Calu3 (cell line): ENCODE measurements at regions not wholly inside any gene's neighbourhood (a gene's known extent, or its start where the extent isn't known, plus 50 kb on each side); places are given as distances from the start of the nearest gene placed in this dataset.

Experiments
- BruUV-seq: library from RNA; stranded (reverse); fragments of 400-500 nt; replicated peaks from 2 replicates; lab custom pipeline; 2021; lab: Mats Ljungman, UMichigan
- CTCF ChIA-PET: fragments of 300-600 bp; sonication (Branson Sonifier 250); formaldehyde crosslinking; loops from one replicate; lab custom pipeline; 2022; ENCODE audit warnings: antibody characterized with exemption; lab: Charles Lee
- DNase-seq: peaks from one replicate; pipeline ENCODE4 v3.0.0; 2022
- H3K27ac Mint-ChIP-seq: one replicate; pipeline ENCODE4 v1.8.0; 2022; ENCODE audit warnings: mixed read lengths; ENCODE audit not compliant: unreplicated experiment
- H3K27me3 Mint-ChIP-seq: one replicate; pipeline ENCODE4 v1.8.0; 2022; ENCODE audit warnings: mixed read lengths; ENCODE audit not compliant: unreplicated experiment
- H3K36me3 Mint-ChIP-seq: one replicate; pipeline ENCODE4 v1.8.0; 2022; ENCODE audit warnings: mild to moderate bottlenecking, moderate library complexity, mixed read lengths; ENCODE audit not compliant: insufficient read depth, unreplicated experiment
- H3K4me1 Mint-ChIP-seq: one replicate; pipeline ENCODE4 v1.8.0; 2022; ENCODE audit warnings: mild to moderate bottlenecking, low read depth, mixed read lengths; ENCODE audit not compliant: unreplicated experiment
- H3K4me3 Mint-ChIP-seq: one replicate; pipeline ENCODE4 v1.8.0; 2022; ENCODE audit warnings: mild to moderate bottlenecking, low read depth, moderate library complexity, mixed read lengths; ENCODE audit not compliant: unreplicated experiment
- H3K9me3 Mint-ChIP-seq: one replicate; pipeline ENCODE4 v1.8.0; 2022; ENCODE audit warnings: low read depth, mixed read lengths; ENCODE audit not compliant: unreplicated experiment
- intact Hi-C: fragments of 100-400 bp; cut with micrococcal nuclease; formaldehyde crosslinking; loops from one replicate; pipeline ENCODE4 v1.10.0; 2022; ENCODE audit not compliant: unreplicated experiment
- TF ChIP-seq, protein P1 (sequence below): fragments of 200-600 bp; IDR thresholded peaks from one replicate; pipeline ENCODE4 v1.8.0; 2022; ENCODE audit warnings: antibody characterized with exemption; ENCODE audit not compliant: unreplicated experiment

DNA sequence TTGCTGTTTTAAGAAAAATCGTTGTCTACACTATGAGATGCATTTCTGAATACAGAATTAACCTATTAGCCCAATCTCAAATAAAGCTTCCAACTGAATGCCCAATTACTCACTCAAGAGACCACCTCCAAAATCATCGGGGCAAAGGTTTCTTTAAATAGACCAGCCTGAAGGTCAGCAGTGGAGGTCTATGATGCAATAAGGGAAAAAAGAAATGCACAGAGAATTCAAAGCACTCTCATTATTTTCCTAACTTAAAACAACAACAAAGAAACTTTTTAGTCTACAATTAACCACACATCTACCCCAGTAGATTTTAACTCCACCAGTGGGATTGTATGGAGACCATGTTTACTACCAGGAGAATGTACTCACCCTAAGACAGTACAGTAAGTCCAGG is 657.7 kb upstream of the CCDC54 start:
- CTCF ChIA-PET, result no interaction called here
- Mint-ChIP-seq H3K36me3 (no peaks in the 10 kb centered on the region), H3K4me3 (no peak overlapping the region), H3K9me3 (peaks cover 10% of the 10 kb centered on the region), H3K27me3 (no peaks in the 10 kb centered on the region), H3K4me1 (no peaks in the 10 kb centered on the region), H3K27ac (no peak overlapping the region)
- no TSS peak for BruUV-seq
- no peak for DNase-seq
- intact Hi-C loops, result no loop called here
- TF ChIP-seq, protein P1, sequence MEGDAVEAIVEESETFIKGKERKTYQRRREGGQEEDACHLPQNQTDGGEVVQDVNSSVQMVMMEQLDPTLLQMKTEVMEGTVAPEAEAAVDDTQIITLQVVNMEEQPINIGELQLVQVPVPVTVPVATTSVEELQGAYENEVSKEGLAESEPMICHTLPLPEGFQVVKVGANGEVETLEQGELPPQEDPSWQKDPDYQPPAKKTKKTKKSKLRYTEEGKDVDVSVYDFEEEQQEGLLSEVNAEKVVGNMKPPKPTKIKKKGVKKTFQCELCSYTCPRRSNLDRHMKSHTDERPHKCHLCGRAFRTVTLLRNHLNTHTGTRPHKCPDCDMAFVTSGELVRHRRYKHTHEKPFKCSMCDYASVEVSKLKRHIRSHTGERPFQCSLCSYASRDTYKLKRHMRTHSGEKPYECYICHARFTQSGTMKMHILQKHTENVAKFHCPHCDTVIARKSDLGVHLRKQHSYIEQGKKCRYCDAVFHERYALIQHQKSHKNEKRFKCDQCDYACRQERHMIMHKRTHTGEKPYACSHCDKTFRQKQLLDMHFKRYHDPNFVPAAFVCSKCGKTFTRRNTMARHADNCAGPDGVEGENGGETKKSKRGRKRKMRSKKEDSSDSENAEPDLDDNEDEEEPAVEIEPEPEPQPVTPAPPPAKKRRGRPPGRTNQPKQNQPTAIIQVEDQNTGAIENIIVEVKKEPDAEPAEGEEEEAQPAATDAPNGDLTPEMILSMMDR, result no peak

DNA sequence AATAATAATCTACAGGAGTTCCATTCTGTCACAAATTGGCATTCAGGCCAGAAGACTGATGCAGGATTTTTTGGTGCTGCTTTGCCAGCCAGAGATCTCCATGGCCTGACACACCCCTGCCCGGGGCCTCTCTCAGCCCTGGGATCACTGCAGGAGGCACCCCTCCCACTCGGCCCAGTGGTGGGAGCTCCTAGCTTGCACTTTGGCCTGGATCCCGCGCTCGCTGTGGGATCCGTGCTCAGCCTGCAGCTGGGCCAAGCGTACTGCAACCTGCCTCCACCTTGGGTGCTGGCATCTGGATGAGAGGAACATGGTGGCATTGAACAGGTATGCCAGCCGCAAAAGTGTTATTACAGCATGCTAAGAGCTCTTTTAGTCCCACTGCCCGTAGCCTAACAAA is 656.7 kb upstream of the CCDC54 start:
- H3K4me1 Mint-ChIP-seq, result peaks cover 5% of the 10 kb centered on the region
- no peak overlapping the region for H3K27ac Mint-ChIP-seq
- H3K36me3 Mint-ChIP-seq, result no peaks in the 10 kb centered on the region
- no TSS peak for BruUV-seq
- CTCF ChIA-PET, result no interaction called here
- H3K4me3 Mint-ChIP-seq, result no peak overlapping the region
- TF ChIP-seq, protein P1, result no peak
- H3K9me3 Mint-ChIP-seq, result peaks cover 5% of the 10 kb centered on the region
- no peaks in the 10 kb centered on the region for H3K27me3 Mint-ChIP-seq
- no peak for DNase-seq
- intact Hi-C loops, result loop anchor here (10.0 kb wide), 3 partner anchors 84 to 386 kb away; no protein-coding TSS in a partner anchor

DNA sequence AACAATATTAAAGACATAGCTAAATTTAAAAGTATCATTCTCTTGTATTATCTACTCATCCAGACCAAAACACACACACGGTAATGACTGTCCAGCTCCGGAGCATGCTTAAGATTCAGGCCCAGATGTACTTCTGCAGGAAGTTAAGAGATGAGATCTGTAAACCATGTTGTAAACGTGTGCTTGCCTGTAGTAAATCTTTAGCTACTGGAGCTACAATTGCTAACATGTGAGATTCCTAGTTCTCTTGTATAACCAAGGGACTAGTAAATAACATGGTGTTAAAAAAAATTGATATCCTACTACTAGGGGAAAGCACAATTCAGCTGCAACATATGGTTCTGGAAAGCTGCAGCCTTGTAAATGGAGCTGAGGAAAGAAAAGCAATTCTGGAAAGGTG is 651.7 kb upstream of the CCDC54 start:
- Mint-ChIP-seq H3K4me1 (peaks cover 34% of the 10 kb centered on the region), H3K9me3 (peaks cover 3% of the 10 kb centered on the region), H3K36me3 (no peaks in the 10 kb centered on the region), H3K27me3 (no peaks in the 10 kb centered on the region), H3K4me3 (no peak overlapping the region), H3K27ac (no peak overlapping the region)
- CTCF ChIA-PET, result no interaction called here
- DNase-seq, result no peak
- BruUV-seq, result no TSS peak
- intact Hi-C loops, result loop anchor here (5.0 to 10.0 kb wide), 4 partner anchors 42 to 391 kb away; no protein-coding TSS in a partner anchor
- TF ChIP-seq, protein P1, result no peak

DNA sequence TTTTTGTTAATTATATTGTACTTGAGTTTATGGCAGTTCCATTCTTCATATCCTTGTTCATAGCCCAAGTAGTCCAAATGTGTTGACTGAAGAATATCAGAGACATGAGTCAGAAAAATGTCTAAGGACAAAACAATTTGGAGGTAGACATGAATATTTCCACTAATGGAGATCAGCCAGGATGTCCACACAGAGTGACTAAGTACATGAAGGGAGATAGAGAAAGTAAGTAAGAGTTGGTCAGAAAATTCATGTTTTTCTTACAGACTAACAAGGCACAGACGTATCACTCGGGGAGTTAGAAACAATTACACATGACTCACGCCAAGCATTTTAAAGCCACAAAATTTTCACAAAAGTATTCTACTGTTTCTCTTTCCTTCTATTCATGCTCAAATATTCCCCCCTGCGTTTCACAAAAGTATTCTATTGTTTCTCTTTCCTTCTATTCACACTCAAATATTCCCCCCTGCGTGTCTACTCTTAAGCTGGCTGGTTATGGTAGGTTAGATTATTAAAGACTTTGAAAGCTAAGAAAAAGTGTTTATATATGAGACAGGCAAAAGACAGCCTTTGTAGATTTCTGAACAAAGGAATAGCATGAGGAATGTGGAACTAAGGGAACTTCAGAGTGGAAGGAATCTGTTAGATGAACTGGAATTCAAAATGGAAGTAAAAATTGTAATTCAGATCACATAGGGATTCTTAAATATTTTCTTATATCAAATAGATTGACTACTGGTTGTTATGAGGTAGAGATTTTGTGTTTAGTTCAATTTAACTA is 648.7 kb upstream of the CCDC54 start:
- BruUV-seq, result no TSS peak
- H3K4me1 Mint-ChIP-seq, result peaks cover 48% of the 10 kb centered on the region
- TF ChIP-seq, protein P1, result no peak
- intact Hi-C loops, result loop anchor here (5.0 to 10.0 kb wide), 4 partner anchors 39 to 394 kb away; no protein-coding TSS in a partner anchor
- no peaks in the 10 kb centered on the region for H3K9me3 Mint-ChIP-seq
- H3K27ac Mint-ChIP-seq, result peak overlapping the region; percentile 85
- peak overlapping the region; percentile 40 for H3K4me3 Mint-ChIP-seq
- H3K36me3 Mint-ChIP-seq, result peaks cover 4% of the 10 kb centered on the region
- H3K27me3 Mint-ChIP-seq, result no peaks in the 10 kb centered on the region
- DNase-seq, result peak; percentile 28
- CTCF ChIA-PET, result interaction anchor here (0.5 kb wide), 1 partner anchor 988 kb away, joined by 3 read pairs; no protein-coding TSS in a partner anchor
